DND-41 (cell line): ENCODE measurements at regions not wholly inside any gene's neighbourhood (a gene's known extent, or its start where the extent isn't known, plus 50 kb on each side); places are given as distances from the start of the nearest gene placed in this dataset.

ENCODE experiments used
- ATAC-seq: fragments of 200-7000 bp; cut with Tn5 transposase; 3 replicates; pipeline ENCODE4 v1.9.1; 2021; ENCODE audit warnings: low read depth; ENCODE audit not compliant: insufficient read depth
- DNase-seq: peaks from one replicate; pipeline ENCODE4 v3.0.0-alpha.2; 2020
- H2AFZ ChIP-seq: 2 replicates; pipeline ENCODE4 v1.6.0; 2012; ENCODE audit warnings: low read depth, low read length
- H3K27ac ChIP-seq: 2 replicates; pipeline ENCODE4 v1.5.1; 2012; ENCODE audit warnings: low read length, inconsistent platforms
- H3K27me3 ChIP-seq: fragments of 200-600 bp; sonication (generic); 2 replicates; pipeline ENCODE4 v1.6.0; 2012; ENCODE audit warnings: low read length, mild to moderate bottlenecking, inconsistent platforms; ENCODE audit not compliant: insufficient read depth, poor library complexity
- H3K36me3 ChIP-seq: 2 replicates; pipeline ENCODE4 v1.5.1; 2012; ENCODE audit warnings: low read length, inconsistent platforms; ENCODE audit not compliant: insufficient read depth
- H3K4me1 ChIP-seq: 2 replicates; pipeline ENCODE4 v1.5.1; 2012; ENCODE audit warnings: mild to moderate bottlenecking, low read length; ENCODE audit not compliant: insufficient read depth
- H3K4me2 ChIP-seq: 2 replicates; pipeline ENCODE4 v1.6.0; 2012; ENCODE audit warnings: mild to moderate bottlenecking, moderate library complexity, low read length, inconsistent platforms; ENCODE audit not compliant: insufficient read depth
- H3K4me3 ChIP-seq, 2 experiments: fragments of 200-600 bp in 1 of 2; shearing (Covaris generic) in 1 of 2; 2 replicates each; pipeline ENCODE4 v1.5.1; 2012 to 2016; ENCODE audit warnings: inconsistent platforms in 2 of 2, low read length in 2 of 2, mild to moderate bottlenecking in 2 of 2, low read depth in 1 of 2, moderate library complexity in 1 of 2
- H3K79me2 ChIP-seq: 2 replicates; pipeline ENCODE4 v1.6.0; 2012; ENCODE audit warnings: low read length, inconsistent platforms; ENCODE audit not compliant: insufficient read depth
- H3K9ac ChIP-seq: 2 replicates; pipeline ENCODE4 v1.6.0; 2012; ENCODE audit warnings: low read depth, mild to moderate bottlenecking, inconsistent platforms, low read length, moderate library complexity
- H3K9me3 ChIP-seq: 2 replicates; pipeline ENCODE4 v1.5.1; 2012; ENCODE audit warnings: low read length, moderate library complexity, mild to moderate bottlenecking, inconsistent platforms; ENCODE audit not compliant: insufficient read depth, severe bottlenecking
- H4K20me1 ChIP-seq: 2 replicates; pipeline ENCODE4 v1.6.0; 2012; ENCODE audit warnings: low read length; ENCODE audit not compliant: insufficient read depth
- EZH2 ChIP-seq: IDR thresholded peaks from 3 replicates; pipeline ENCODE4 v1.6.1; 2012; ENCODE audit warnings: borderline replicate concordance, low read depth, mild to moderate bottlenecking, moderate library complexity, low read length, inconsistent platforms; ENCODE audit not compliant: severe bottlenecking
- TF ChIP-seq, protein P1 (sequence below): IDR thresholded peaks from 2 replicates; pipeline ENCODE4 v1.5.1; 2012; ENCODE audit warnings: borderline replicate concordance, low read length, moderate library complexity, mild to moderate bottlenecking; ENCODE audit not compliant: poor library complexity, severe bottlenecking; ENCODE audit errors: extremely low read depth

DNA sequence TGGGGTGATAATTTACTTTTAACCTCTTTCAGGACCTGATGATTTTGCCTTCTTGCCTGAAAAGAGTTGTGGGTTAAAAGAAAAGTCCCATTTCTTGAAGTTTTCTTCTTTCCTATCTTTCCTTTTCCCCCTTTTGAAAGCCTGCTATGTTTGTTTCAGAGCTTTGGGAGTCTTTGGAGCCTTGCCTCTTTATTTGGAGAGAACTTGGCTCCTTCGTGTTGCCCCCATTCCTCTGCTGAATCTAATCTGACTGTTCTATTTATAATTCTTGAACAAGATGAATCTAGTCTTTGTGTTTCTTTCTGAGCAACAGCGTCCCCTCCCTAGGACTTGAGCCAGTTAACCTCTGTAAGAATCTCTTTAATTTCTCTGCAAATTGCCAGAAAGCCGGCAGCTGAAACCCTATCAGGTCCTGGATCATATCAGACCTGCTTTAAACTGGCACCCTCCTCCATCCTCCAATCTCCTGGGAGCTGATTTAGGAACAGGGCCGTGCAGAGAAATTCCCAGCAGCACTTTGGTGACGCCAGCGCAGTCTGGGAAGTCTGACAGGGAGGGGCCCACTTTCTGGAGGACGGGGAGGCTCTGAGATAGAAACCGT is 289.1 kb upstream of the SORL1-AS1 start:
- DNase-seq (no peak), ATAC-seq (no peak)
- Histone ChIP-seq H3K27me3 (no peaks in the 10 kb centered on the region), H3K4me1 (no peaks in the 10 kb centered on the region), H4K20me1 (no peaks in the 10 kb centered on the region), H3K36me3 (no peaks in the 10 kb centered on the region), H3K9ac (no peak overlapping the region), H3K79me2 (no peaks in the 10 kb centered on the region), H3K4me3 (no peak overlapping the region), H3K4me2 (no peak overlapping the region), H3K27ac (no peak overlapping the region), H2AFZ (no peak overlapping the region), H3K9me3 (peaks cover 11% of the 10 kb centered on the region)
- TF ChIP-seq, protein P1, sequence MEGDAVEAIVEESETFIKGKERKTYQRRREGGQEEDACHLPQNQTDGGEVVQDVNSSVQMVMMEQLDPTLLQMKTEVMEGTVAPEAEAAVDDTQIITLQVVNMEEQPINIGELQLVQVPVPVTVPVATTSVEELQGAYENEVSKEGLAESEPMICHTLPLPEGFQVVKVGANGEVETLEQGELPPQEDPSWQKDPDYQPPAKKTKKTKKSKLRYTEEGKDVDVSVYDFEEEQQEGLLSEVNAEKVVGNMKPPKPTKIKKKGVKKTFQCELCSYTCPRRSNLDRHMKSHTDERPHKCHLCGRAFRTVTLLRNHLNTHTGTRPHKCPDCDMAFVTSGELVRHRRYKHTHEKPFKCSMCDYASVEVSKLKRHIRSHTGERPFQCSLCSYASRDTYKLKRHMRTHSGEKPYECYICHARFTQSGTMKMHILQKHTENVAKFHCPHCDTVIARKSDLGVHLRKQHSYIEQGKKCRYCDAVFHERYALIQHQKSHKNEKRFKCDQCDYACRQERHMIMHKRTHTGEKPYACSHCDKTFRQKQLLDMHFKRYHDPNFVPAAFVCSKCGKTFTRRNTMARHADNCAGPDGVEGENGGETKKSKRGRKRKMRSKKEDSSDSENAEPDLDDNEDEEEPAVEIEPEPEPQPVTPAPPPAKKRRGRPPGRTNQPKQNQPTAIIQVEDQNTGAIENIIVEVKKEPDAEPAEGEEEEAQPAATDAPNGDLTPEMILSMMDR: no peak
- no peak for TF ChIP-seq EZH2

DNA sequence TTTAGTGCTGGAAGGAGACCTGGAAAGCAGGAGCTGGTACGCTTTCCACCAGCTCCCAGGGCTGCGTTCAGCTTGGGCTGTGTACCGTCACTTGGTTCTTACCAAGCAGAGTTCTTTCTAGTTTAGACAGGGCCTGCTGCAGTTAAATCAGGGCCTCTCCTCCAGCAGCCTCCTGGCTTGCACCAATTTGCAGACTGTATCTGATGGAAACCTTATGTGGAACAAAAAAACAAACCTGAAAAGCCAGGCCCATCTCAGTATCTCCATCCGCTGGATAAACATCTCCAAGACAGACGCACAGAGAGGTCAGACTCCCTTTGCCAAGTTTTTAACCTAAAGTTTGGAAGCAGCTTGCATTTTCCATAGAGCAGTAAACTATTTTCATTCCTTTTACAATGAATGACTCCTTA is 288.6 kb upstream of the SORL1-AS1 start:
- Histone ChIP-seq H3K4me2 (no peak overlapping the region), H3K36me3 (no peaks in the 10 kb centered on the region), H3K9me3 (peaks cover 11% of the 10 kb centered on the region), H3K27ac (no peak overlapping the region), H4K20me1 (no peaks in the 10 kb centered on the region), H3K9ac (no peak overlapping the region), H3K27me3 (no peaks in the 10 kb centered on the region), H3K4me1 (no peaks in the 10 kb centered on the region), H3K4me3 (no peak overlapping the region), H2AFZ (no peak overlapping the region), H3K79me2 (no peaks in the 10 kb centered on the region)
- ATAC-seq (no peak), DNase-seq (no peak)
- TF ChIP-seq, protein P1: no peak
- no peak for TF ChIP-seq EZH2

DNA sequence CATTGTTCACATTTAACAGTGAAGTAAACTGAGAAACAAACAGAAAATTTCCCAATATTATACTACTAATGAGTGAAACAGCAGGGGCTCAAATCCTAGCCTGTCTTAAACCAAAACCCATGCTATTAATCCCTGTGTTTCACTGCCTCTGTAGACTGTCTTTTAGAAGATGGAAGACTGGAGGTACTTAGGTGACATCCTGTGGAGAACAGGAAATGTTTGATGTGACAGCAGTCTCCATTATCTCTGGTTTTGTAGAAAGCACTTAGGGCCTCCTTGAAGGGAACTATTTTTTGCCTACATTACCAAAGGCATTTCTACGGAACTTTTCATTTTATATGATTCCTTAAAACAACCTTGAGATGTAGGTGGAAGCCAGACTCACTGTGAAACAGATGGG is 288.1 kb upstream of the SORL1-AS1 start:
- H2AFZ ChIP-seq: no peak overlapping the region
- H3K9me3 ChIP-seq: peaks cover 11% of the 10 kb centered on the region

More for the DNA sequence above, 288.1 kb upstream of the SORL1-AS1 start:
- Histone ChIP-seq H3K36me3 (no peaks in the 10 kb centered on the region), H3K9ac (no peak overlapping the region), H3K27me3 (no peaks in the 10 kb centered on the region), H4K20me1 (no peaks in the 10 kb centered on the region), H3K79me2 (no peaks in the 10 kb centered on the region), H3K4me2 (no peak overlapping the region), H3K4me1 (no peaks in the 10 kb centered on the region), H3K27ac (no peak overlapping the region), H3K4me3 (no peak overlapping the region)
- ATAC-seq (no peak), DNase-seq (no peak)
- TF ChIP-seq, protein P1: no peak
- TF ChIP-seq EZH2: no peak
